Stomach (tissue), 8 donors: ENCODE measurements at regions not wholly inside any gene's neighbourhood (a gene's known extent, or its start where the extent isn't known, plus 50 kb on each side); places are given as distances from the start of the nearest gene placed in this dataset.
A peak's percentile ranks its signal among the peaks of the same experiment; 100 is the strongest.

Experiments
- DNase-seq, 2 donors: peaks; one replicate each; pipeline versions ENCODE4 v3.0.0 to v3.0.0-alpha.2; 2013 to 2019
- H3K27ac ChIP-seq, 5 donors: fragments of 200-600 bp in 4 of 5; sonication (generic) in 4 of 5; one replicate each; pipeline ENCODE4 v1.5.1; 2013 to 2019; ENCODE audit warnings: mild to moderate bottlenecking in 1 of 5, moderate library complexity in 1 of 5
- H3K27me3 ChIP-seq, 3 donors: fragments of 200-600 bp; sonication (generic); one replicate each; pipeline ENCODE4 v1.5.1; 2017 to 2019; ENCODE audit warnings: mixed run types in 1 of 3
- H3K36me3 ChIP-seq, 4 donors: fragments of 200-600 bp; sonication (generic); 1 replicate in 3 of 4; 2 replicates in 1 of 4; pipeline ENCODE4 v1.5.1; 2016 to 2019
- H3K4me1 ChIP-seq, 4 donors: fragments of 200-600 bp; sonication (generic); one replicate each; pipeline ENCODE4 v1.5.1; 2016 to 2019
- H3K4me3 ChIP-seq, 4 donors: fragments of 200-600 bp; sonication (generic) in 3 of 4; one replicate each; pipeline ENCODE4 v1.5.1; 2016 to 2019; ENCODE audit warnings: mild to moderate bottlenecking in 1 of 4
- H3K9me3 ChIP-seq, 4 donors: fragments of 200-600 bp; sonication (generic); one replicate each; pipeline ENCODE4 v1.5.1; 2016 to 2019
- EP300 ChIP-seq: sonication (generic); formaldehyde crosslinking; IDR thresholded peaks from one replicate; pipeline ENCODE4 v1.6.1; 2017; ENCODE audit warnings: antibody characterized with exemption
- POLR2A ChIP-seq, 4 donors: fragments of 450-650 bp; IDR thresholded peaks; one replicate each; pipeline ENCODE4 v1.6.1; 2016; ENCODE audit warnings: antibody characterized with exemption in 4 of 4, control low read depth in 2 of 4, mild to moderate bottlenecking in 1 of 4, moderate library complexity in 1 of 4
- POLR2AphosphoS5 ChIP-seq, 3 donors: sonication (generic); formaldehyde crosslinking; IDR thresholded peaks; one replicate each; pipeline ENCODE4 v1.6.1; 2016; ENCODE audit warnings: antibody characterized with exemption in 3 of 3
- WGBS, 5 donors: extraction: QIAGEN DNeasy Blood & Tissue Kit in 3 of 5; methylation state at CpG; one replicate each; pipeline versions ENCODE4 v1.1.5 to v1.1.7; 2013 to 2018; 5-methylcytosine and 5-hydroxymethylcytosine counted together
- intact Hi-C: fragments of 100-400 bp; cut with DNase I; formaldehyde crosslinking; loops from one replicate; pipeline ENCODE4 v1.15.1; 2023; ENCODE audit warnings: low total_unique reads
- TF ChIP-seq, protein P1 (sequence below), 7 experiments: fragments of 450-650 bp in 4 of 7; fragments of 200-600 bp in 3 of 7; sonication (generic) in 3 of 7; IDR thresholded peaks; one replicate each; pipeline ENCODE4 v1.5.1; 2016 to 2019; ENCODE audit warnings: antibody characterized with exemption in 7 of 7, control low read depth in 2 of 7, mild to moderate bottlenecking in 1 of 7
- donor health status: healthy with polysubstance abuse.
- donor health status: Bipolar disorder and iron deficiency.
- donor health status: healthy.

DNA sequence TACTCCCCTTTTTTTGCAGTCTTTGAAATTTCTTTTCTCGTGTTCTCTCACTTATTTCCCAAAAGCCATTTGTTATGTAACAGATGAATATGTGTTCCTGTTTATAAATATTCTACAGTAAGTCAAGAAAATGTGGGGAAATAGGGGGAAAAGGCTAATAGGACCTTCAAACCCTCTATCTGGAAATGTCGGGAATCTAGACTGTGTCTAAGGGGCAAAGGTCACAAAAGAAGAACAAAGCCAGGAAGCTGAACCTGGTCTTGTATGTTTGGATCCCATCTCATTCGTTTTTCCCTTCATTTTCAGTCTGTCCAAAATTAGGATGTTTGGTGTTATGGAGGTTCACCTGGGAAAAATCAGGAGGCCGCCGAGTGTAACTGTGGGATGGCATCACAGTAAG is 490.3 kb downstream of the NR2F1-AS1 start:
- no peaks in the 10 kb centered on the region for H3K36me3 ChIP-seq
- intact Hi-C loops = no loop called here
- no peak overlapping the region for H3K4me3 ChIP-seq
- no peaks in the 10 kb centered on the region for H3K27me3 ChIP-seq
- no peak for TF ChIP-seq POLR2A (IDR thresholded peaks at IDR 0.05)
- no peak for TF ChIP-seq EP300
- TF ChIP-seq POLR2AphosphoS5 (IDR thresholded peaks at IDR 0.05) = no peak
- TF ChIP-seq, protein P1, sequence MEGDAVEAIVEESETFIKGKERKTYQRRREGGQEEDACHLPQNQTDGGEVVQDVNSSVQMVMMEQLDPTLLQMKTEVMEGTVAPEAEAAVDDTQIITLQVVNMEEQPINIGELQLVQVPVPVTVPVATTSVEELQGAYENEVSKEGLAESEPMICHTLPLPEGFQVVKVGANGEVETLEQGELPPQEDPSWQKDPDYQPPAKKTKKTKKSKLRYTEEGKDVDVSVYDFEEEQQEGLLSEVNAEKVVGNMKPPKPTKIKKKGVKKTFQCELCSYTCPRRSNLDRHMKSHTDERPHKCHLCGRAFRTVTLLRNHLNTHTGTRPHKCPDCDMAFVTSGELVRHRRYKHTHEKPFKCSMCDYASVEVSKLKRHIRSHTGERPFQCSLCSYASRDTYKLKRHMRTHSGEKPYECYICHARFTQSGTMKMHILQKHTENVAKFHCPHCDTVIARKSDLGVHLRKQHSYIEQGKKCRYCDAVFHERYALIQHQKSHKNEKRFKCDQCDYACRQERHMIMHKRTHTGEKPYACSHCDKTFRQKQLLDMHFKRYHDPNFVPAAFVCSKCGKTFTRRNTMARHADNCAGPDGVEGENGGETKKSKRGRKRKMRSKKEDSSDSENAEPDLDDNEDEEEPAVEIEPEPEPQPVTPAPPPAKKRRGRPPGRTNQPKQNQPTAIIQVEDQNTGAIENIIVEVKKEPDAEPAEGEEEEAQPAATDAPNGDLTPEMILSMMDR (IDR thresholded peaks at IDR 0.05) = no peak
- no peaks in the 10 kb centered on the region for H3K9me3 ChIP-seq
- 60 to 70% (median 63%) methylated on average over 5 of the region's 5 CpGs for WGBS, 5 donors
- H3K4me1 ChIP-seq = no peaks in the 10 kb centered on the region
- DNase-seq = no peak
- no peak overlapping the region for H3K27ac ChIP-seq

DNA sequence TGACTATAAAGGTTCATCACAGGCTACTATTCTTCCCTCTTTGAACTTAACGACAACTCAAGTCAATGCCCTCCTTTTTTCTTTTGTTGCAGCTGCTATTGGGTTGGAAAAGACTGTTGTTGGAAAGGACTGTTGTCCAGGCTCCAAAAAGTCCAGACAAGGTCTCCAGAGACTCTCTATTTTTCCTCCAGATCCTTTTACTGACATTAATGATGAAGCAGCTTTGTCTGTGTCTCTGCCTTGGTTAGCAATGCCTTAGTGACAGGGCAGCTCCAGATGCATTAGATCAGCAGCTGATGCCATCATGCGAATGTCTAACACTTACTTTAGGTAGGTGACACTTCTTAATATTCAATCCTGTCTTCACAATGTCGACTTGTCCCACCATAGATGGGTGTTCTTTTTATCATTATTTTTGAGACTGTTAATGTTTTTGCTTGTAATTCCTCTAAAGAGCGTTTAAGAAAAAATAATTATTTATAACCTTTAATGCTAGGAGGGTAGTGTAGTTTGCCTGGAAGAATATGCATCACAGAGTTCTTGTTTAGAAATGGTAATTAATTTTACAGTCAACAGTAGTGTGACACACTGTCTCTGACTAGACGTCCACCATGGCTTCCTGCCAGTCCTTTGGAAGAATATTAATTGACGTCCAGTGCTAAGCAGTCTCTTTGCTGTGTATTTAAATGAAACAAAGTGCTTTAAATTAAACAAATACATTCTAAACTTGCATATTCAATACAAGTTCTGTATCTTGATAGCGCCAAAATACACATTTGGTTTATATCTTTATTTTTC is 492.2 kb downstream of the NR2F1-AS1 start:
- intact Hi-C loops = no loop called here
- Histone ChIP-seq H3K4me1 (no peaks in the 10 kb centered on the region), H3K36me3 (no peaks in the 10 kb centered on the region), H3K4me3 (no peak overlapping the region), H3K27me3 (no peaks in the 10 kb centered on the region), H3K9me3 (no peaks in the 10 kb centered on the region), H3K27ac (no peak overlapping the region)
- DNase-seq = peak in 1 of 2 donors; percentile 58
- 51 to 67% (median 63%) methylated on average over 7 of the region's 7 CpGs for WGBS, 5 donors
- TF ChIP-seq, protein P1 (IDR thresholded peaks at IDR 0.05) = no peak
- no peak for TF ChIP-seq POLR2A (IDR thresholded peaks at IDR 0.05)
- TF ChIP-seq POLR2AphosphoS5 (IDR thresholded peaks at IDR 0.05) = no peak
- TF ChIP-seq EP300 = no peak

DNA sequence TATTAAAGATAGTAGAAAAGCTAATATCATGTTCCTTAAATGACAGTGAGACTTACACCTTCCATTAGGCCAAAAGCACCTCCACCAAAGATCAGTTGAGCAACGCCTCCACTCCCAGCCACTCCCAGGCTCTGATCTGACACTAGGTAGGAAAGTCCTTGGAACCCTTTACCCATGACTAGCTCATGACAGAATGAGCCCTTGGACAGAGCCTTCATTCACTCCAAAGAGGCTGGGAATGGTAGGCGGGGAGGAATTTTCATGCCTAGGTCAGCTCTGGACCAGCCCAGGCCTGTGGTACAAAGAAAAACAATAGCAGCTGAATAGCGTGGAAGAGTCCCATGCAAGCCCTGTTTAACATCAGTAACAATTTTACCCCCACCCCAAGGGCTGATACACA is 493.7 kb downstream of the NR2F1-AS1 start:
- WGBS, 5 donors = 83 to 92% (median 85%) methylated on average over 3 of the region's 3 CpGs

DNA sequence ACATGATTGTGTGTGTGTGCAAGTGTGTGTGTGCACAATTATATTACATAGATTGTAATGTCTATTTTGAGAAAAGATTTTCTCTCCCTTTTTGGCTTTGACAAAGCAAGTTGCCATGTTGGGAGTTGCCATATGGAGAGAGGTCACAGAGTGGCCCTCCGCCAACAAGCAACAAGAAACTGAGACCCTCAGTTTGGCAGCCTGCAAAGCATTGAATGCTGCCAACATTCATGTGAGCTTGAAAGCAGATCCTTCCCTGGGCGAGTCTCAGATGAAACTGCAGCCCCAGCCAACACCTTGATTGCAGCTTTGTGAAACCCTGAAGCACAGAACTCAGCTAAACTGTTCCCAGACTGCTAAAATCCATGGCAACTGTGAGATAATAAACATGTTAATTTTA is 498.0 kb downstream of the NR2F1-AS1 start:
- Histone ChIP-seq H3K36me3 (no peaks in the 10 kb centered on the region), H3K27ac (no peak overlapping the region), H3K4me3 (no peak overlapping the region), H3K9me3 (no peaks in the 10 kb centered on the region), H3K27me3 (no peaks in the 10 kb centered on the region), H3K4me1 (peaks cover 0 to 14% (median 10%) of the 10 kb centered on the region in 4 donors)
- intact Hi-C loops = no loop called here
- TF ChIP-seq EP300 (no peak), POLR2A (IDR thresholded peaks at IDR 0.05) (no peak), POLR2AphosphoS5 (IDR thresholded peaks at IDR 0.05) (no peak)
- TF ChIP-seq, protein P1 (IDR thresholded peaks at IDR 0.05) = no peak
- no peak for DNase-seq
- 75 to 91% (median 81%) methylated on average over 2 of the region's 2 CpGs for WGBS, 5 donors

More for the DNA sequence above, 493.7 kb downstream of the NR2F1-AS1 start:
- Histone ChIP-seq H3K27me3 (no peaks in the 10 kb centered on the region), H3K27ac (no peak overlapping the region), H3K4me3 (no peak overlapping the region), H3K36me3 (no peaks in the 10 kb centered on the region), H3K9me3 (no peaks in the 10 kb centered on the region), H3K4me1 (no peaks in the 10 kb centered on the region)
- TF ChIP-seq, protein P1 (IDR thresholded peaks at IDR 0.05) = no peak
- no peak for TF ChIP-seq EP300
- no peak for TF ChIP-seq POLR2A (IDR thresholded peaks at IDR 0.05)
- TF ChIP-seq POLR2AphosphoS5 (IDR thresholded peaks at IDR 0.05) = no peak
- no peak for DNase-seq
- intact Hi-C loops = no loop called here
